Right lobe of liver (tissue), 6 donors: ENCODE measurements at regions not wholly inside any gene's neighbourhood (a gene's known extent, or its start where the extent isn't known, plus 50 kb on each side); places are given as distances from the start of the nearest gene placed in this dataset.

ENCODE experiments used
- ATAC-seq, 4 donors: fragments of 200-7000 bp; cut with Tn5 transposase; one replicate each; pipeline ENCODE4 v1.9.1; 2020; ENCODE audit warnings: mild to moderate bottlenecking in 4 of 4, moderate library complexity in 4 of 4
- DNase-seq, 3 donors: peaks; one replicate each; pipeline ENCODE4 v3.0.0-alpha.2; 2020
- H3K27ac ChIP-seq, 3 donors: fragments of 200-600 bp; one replicate each; pipeline ENCODE4 v1.8.0; 2022
- H3K27me3 ChIP-seq, 2 donors: fragments of 200-600 bp; one replicate each; pipeline ENCODE4 v1.8.0; 2022
- H3K36me3 ChIP-seq, 4 donors: fragments of 200-600 bp; sonication (generic) in 1 of 4; one replicate each; pipeline versions ENCODE4 v1.5.1 to v1.8.0; 2017 to 2022; ENCODE audit warnings: control low read depth in 1 of 4
- H3K4me1 ChIP-seq, 4 donors: fragments of 200-600 bp; sonication (generic) in 1 of 4; one replicate each; pipeline versions ENCODE4 v1.5.1 to v1.8.0; 2017 to 2022; ENCODE audit warnings: control low read depth in 1 of 4
- H3K4me3 ChIP-seq, 3 donors: fragments of 200-600 bp; one replicate each; pipeline ENCODE4 v1.8.0; 2022
- H3K9me3 ChIP-seq, 4 donors: fragments of 200-600 bp; sonication (generic) in 1 of 4; one replicate each; pipeline versions ENCODE4 v1.5.1 to v1.8.0; 2017 to 2022; ENCODE audit warnings: control low read depth in 1 of 4
- POLR2A ChIP-seq: fragments of 450-650 bp; IDR thresholded peaks from one replicate; pipeline ENCODE4 v1.6.1; 2017; ENCODE audit warnings: antibody characterized with exemption, mild to moderate bottlenecking
- WGBS: methylation state at CpG from one replicate; pipeline ENCODE4 v1.1.6; 2018; ENCODE audit warnings: low coverage, low lambda C conversion rate; ENCODE audit not compliant: insufficient coverage; ENCODE audit errors: missing lambda C conversion rate; 5-methylcytosine and 5-hydroxymethylcytosine counted together
- intact Hi-C, 2 donors: fragments of 100-400 bp; cut with DNase I; formaldehyde crosslinking; loops; one replicate each; pipeline versions ENCODE4 v1.11.2 to v1.14.1; 2022
- TF ChIP-seq, protein P1 (sequence below), 4 donors: fragments of 200-600 bp in 3 of 4; fragments of 450-650 bp in 1 of 4; IDR thresholded peaks; one replicate each; pipeline versions ENCODE4 v1.5.1 to v1.8.0; 2016 to 2022; ENCODE audit warnings: antibody characterized with exemption in 4 of 4, mild to moderate bottlenecking in 2 of 4
- donor health status: DM: no; HTN: yes; CAD: no.
- donor health status: DM: no; HTN: no; CAD: no.
- donor health status: DM: no; HTN: no; CAD: no.
- donor health status: DM: no; HTN: yes; CAD: no.
- donor health status: DM: no; HTN: yes; CAD: no.

DNA sequence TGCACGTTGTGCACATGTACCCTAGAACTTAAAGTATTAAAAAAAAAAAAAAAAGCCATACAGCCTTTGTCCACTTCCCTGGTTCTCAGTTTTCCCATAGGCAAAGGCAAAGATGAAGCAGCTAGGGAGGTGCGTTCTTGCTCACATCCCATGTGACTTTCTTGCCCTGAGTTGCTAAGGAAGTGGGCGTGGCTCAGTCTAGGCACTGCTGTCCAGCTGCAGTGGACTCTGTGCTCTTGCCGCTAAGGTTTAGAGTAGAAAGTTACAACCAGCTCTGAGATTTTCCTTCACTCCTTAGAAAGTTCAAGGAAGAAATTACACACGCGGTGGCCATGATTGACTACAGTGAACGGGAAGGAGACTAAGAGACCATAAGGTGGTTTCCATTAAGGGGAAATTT is 144.7 kb downstream of the NAA11 start:
- ATAC-seq: no peak

DNA sequence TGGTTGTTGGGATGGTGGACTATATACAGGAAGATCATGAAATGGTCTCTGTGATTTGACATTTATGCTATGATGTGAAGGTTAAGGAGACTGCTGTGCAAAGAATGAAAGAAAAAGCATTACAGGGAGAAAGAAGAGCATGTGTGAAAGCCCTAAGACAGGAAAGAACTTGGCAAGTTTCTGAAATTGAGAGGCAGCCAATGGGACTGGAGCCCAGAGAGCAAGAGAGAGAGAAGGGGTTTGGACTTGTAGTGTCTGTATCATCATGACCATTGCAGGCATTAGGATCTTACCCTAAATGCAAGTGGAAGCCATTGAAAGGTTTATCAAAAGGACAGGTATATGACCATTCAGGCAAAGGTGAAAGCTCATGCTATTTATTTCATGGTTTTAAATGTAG is 147.1 kb downstream of the NAA11 start:
- intact Hi-C loops: no loop called here
- ATAC-seq: no peak

More for the DNA sequence above, 144.7 kb downstream of the NAA11 start:
- no peaks in the 10 kb centered on the region for H3K27me3 ChIP-seq
- H3K36me3 ChIP-seq: no peaks in the 10 kb centered on the region
- intact Hi-C loops: no loop called here
- H3K4me1 ChIP-seq: no peaks in the 10 kb centered on the region
- TF ChIP-seq POLR2A: no peak
- H3K9me3 ChIP-seq: no peaks in the 10 kb centered on the region
- no peak for DNase-seq
- no peak overlapping the region for H3K27ac ChIP-seq
- 79% methylated on average over 7 of the region's 7 CpGs for WGBS
- no peak overlapping the region for H3K4me3 ChIP-seq

DNA sequence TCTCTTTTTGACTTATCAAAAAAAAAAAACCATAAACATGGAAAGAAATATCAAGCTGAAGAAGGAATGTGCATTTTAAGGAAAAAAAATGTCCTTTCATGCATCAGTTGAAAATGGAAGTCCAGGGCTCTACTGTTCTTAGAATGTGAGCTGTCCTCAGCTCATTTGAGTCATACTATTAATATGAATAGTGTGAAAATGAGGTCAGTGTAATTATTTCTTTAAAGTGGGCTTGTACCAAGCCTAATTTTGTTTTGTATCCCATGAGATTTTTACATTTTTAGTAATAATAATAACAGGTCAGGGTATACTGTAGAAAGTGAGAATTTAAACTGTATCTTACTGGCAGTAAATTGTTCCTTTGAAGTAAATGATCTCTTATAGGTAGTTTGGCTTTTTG is 148.5 kb downstream of the NAA11 start:
- no peak overlapping the region for H3K27ac ChIP-seq
- intact Hi-C loops: no loop called here
- H3K9me3 ChIP-seq: no peaks in the 10 kb centered on the region
- H3K36me3 ChIP-seq: no peaks in the 10 kb centered on the region
- no peaks in the 10 kb centered on the region for H3K27me3 ChIP-seq
- no peak overlapping the region for H3K4me3 ChIP-seq
- no peaks in the 10 kb centered on the region for H3K4me1 ChIP-seq
- ATAC-seq: no peak
- TF ChIP-seq, protein P1, sequence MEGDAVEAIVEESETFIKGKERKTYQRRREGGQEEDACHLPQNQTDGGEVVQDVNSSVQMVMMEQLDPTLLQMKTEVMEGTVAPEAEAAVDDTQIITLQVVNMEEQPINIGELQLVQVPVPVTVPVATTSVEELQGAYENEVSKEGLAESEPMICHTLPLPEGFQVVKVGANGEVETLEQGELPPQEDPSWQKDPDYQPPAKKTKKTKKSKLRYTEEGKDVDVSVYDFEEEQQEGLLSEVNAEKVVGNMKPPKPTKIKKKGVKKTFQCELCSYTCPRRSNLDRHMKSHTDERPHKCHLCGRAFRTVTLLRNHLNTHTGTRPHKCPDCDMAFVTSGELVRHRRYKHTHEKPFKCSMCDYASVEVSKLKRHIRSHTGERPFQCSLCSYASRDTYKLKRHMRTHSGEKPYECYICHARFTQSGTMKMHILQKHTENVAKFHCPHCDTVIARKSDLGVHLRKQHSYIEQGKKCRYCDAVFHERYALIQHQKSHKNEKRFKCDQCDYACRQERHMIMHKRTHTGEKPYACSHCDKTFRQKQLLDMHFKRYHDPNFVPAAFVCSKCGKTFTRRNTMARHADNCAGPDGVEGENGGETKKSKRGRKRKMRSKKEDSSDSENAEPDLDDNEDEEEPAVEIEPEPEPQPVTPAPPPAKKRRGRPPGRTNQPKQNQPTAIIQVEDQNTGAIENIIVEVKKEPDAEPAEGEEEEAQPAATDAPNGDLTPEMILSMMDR (IDR thresholded peaks at IDR 0.05): no peak
- no peak for TF ChIP-seq POLR2A
- no peak for DNase-seq

More for the DNA sequence above, 147.1 kb downstream of the NAA11 start:
- Histone ChIP-seq H3K9me3 (no peaks in the 10 kb centered on the region), H3K36me3 (no peaks in the 10 kb centered on the region), H3K27me3 (no peaks in the 10 kb centered on the region), H3K27ac (no peak overlapping the region), H3K4me3 (no peak overlapping the region), H3K4me1 (no peaks in the 10 kb centered on the region)
- no peak for TF ChIP-seq POLR2A
- TF ChIP-seq, protein P1 (IDR thresholded peaks at IDR 0.05): no peak
- DNase-seq: no peak

DNA sequence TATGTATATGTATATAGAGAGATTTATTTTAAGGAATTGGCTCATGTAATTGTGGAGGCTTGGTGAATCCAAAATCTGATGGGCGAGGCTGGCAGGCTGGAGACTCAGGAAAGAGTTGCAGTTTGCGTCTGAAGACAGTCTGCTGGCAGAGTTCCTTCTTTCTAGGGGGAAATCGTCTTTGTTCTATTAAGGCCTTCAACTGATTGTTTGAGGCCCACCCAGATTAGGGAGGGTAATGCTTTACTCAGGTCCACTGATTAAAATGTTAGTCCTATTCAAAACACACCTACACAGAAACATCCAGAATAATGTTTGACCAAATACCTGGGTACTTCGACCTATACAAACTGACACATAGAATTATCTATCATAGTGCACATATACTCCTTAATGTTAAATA is 149.5 kb downstream of the NAA11 start:
- Histone ChIP-seq H3K27me3 (no peaks in the 10 kb centered on the region), H3K36me3 (no peaks in the 10 kb centered on the region), H3K27ac (no peak overlapping the region), H3K4me3 (no peak overlapping the region), H3K9me3 (no peaks in the 10 kb centered on the region), H3K4me1 (no peaks in the 10 kb centered on the region)
- intact Hi-C loops: no loop called here
- TF ChIP-seq POLR2A: no peak
- TF ChIP-seq, protein P1 (IDR thresholded peaks at IDR 0.05): no peak
- 59% methylated on average over 4 of the region's 4 CpGs for WGBS
- no peak for ATAC-seq
- no peak for DNase-seq

DNA sequence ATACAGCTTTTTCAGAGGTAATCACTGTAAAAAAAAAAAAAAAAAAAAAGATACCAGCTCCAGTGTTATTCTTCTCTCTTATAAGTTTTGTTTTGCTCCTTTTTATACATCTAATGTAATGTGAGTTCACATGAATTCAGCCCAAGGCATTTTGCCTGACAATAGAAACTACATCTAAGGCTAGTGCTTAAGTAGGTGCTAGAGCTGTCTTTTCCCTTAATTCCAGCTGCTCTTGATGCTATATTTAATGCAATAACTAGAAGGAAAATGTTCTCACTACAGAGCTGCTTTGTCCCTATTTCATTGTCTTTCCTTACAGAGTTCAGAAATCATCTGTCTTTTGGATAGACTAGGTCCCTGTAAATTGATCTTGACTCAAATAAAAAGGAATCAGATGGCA is 150.1 kb downstream of the NAA11 start:
- no peak for ATAC-seq
- H3K4me3 ChIP-seq: no peak overlapping the region
- intact Hi-C loops: no loop called here
- no peaks in the 10 kb centered on the region for H3K36me3 ChIP-seq
- H3K27ac ChIP-seq: no peak overlapping the region
- no peaks in the 10 kb centered on the region for H3K4me1 ChIP-seq
- TF ChIP-seq, protein P1 (IDR thresholded peaks at IDR 0.05): no peak
- no peak for TF ChIP-seq POLR2A
- H3K9me3 ChIP-seq: no peaks in the 10 kb centered on the region
- no peaks in the 10 kb centered on the region for H3K27me3 ChIP-seq
- DNase-seq: no peak
